Gastrocnemius medialis (tissue), 4 donors: ENCODE measurements at regions not wholly inside any gene's neighbourhood (a gene's known extent, or its start where the extent isn't known, plus 50 kb on each side); places are given as distances from the start of the nearest gene placed in this dataset.

Experiments
- ATAC-seq, 2 donors: fragments of 150-250 bp; one replicate each; pipeline ENCODE4 v1.9.1; 2016
- DNase-seq, 2 donors: peaks; one replicate each; pipeline ENCODE4 v3.0.0-alpha.2; 2019
- H3K27ac ChIP-seq, 4 donors: fragments of 200-600 bp; sonication (generic); 1 replicate in 1 of 4; 2 replicates in 3 of 4; pipeline ENCODE4 v1.5.1; 2016 to 2018; ENCODE audit warnings: mild to moderate bottlenecking in 2 of 4, moderate library complexity in 1 of 4
- H3K27me3 ChIP-seq, 3 donors: fragments of 200-600 bp; sonication (generic) in 2 of 3; 1 replicate in 1 of 3; 2 replicates in 2 of 3; pipeline versions ENCODE4 v1.5.1 to v1.6.0; 2016 to 2019; ENCODE audit warnings: mild to moderate bottlenecking in 1 of 3, moderate library complexity in 1 of 3
- H3K36me3 ChIP-seq, 2 donors: fragments of 200-600 bp; sonication (generic) in 1 of 2; one replicate each; pipeline ENCODE4 v1.5.1; 2017 to 2018
- H3K4me1 ChIP-seq, 2 donors: fragments of 200-600 bp; sonication (generic) in 1 of 2; one replicate each; pipeline ENCODE4 v1.5.1; 2016 to 2017; ENCODE audit warnings: mild to moderate bottlenecking in 2 of 2
- H3K4me3 ChIP-seq, 4 donors: fragments of 200-600 bp; sonication (generic) in 3 of 4; 1 replicate in 1 of 4; 2 replicates in 3 of 4; pipeline ENCODE4 v1.5.1; 2016 to 2019; ENCODE audit warnings: mild to moderate bottlenecking in 2 of 4
- H3K9me3 ChIP-seq, 3 donors: fragments of 200-600 bp; sonication (generic) in 2 of 3; 1 replicate in 1 of 3; 2 replicates in 2 of 3; pipeline ENCODE4 v1.5.1; 2016 to 2019
- POLR2A ChIP-seq, 2 donors: fragments of 450-650 bp; IDR thresholded peaks; one replicate each; pipeline ENCODE4 v1.6.1; 2017; ENCODE audit warnings: antibody characterized with exemption in 2 of 2, mild to moderate bottlenecking in 2 of 2, moderate library complexity in 2 of 2
- in situ Hi-C, 4 donors: fragments of 200-750 bp; cut with MboI; loops; one replicate each; pipeline versions ENCODE4 v1.15.0 to v1.8.0; 2017; ENCODE audit warnings: low sequenced_read_pairs in 4 of 4
- intact Hi-C: fragments of 100-400 bp; cut with DNase I; formaldehyde crosslinking; loops from one replicate; pipeline ENCODE4 v1.15.1; 2023; ENCODE audit warnings: low total_unique reads
- TF ChIP-seq, protein P1 (sequence below), 5 experiments: fragments of 450-650 bp in 3 of 5; fragments of 200-600 bp in 2 of 5; sonication (generic) in 2 of 5; IDR thresholded peaks in 4 of 5; conservative IDR thresholded peaks in 1 of 5; 1 replicate in 4 of 5; 2 replicates in 1 of 5; pipeline ENCODE4 v1.5.1; 2016 to 2019; ENCODE audit warnings: antibody characterized with exemption in 5 of 5, mild to moderate bottlenecking in 3 of 5, moderate library complexity in 3 of 5

DNA sequence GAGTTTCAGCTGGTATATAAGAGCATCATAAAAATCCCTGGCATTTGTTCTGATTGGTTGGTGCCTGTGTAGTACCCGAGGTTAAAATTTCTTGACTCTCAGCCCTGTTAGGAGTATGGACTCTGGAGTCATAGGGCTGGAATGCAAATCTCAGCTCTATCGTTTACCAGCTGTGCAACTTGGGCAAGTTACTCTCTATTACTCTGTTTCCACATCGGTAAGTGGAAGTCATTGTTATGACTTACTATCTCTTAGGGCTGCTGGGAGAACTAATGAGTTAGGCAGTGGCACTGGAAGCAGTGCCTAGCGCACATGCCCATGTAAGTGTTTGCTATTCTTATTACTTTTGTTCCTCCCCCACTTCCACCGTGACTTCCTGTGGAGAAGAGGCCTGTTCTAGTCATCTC, 141.6 kb downstream of the BOD1 start:
- Histone ChIP-seq H3K4me3 (no peak overlapping the region), H3K4me1 (peaks cover 20 to 27% of the 10 kb centered on the region in 2 donors), H3K27me3 (no peaks in the 10 kb centered on the region), H3K27ac (peak overlapping the region in 3 of 4 donors; percentile 38 to 77 (median 43)), H3K36me3 (no peaks in the 10 kb centered on the region), H3K9me3 (no peaks in the 10 kb centered on the region)
- in situ Hi-C loops, result loop anchor here in 1 of 4 donors (25.0 kb wide), 1 partner anchor 287 kb away; no protein-coding TSS in a partner anchor
- intact Hi-C loops, result no loop called here
- TF ChIP-seq, protein P1, sequence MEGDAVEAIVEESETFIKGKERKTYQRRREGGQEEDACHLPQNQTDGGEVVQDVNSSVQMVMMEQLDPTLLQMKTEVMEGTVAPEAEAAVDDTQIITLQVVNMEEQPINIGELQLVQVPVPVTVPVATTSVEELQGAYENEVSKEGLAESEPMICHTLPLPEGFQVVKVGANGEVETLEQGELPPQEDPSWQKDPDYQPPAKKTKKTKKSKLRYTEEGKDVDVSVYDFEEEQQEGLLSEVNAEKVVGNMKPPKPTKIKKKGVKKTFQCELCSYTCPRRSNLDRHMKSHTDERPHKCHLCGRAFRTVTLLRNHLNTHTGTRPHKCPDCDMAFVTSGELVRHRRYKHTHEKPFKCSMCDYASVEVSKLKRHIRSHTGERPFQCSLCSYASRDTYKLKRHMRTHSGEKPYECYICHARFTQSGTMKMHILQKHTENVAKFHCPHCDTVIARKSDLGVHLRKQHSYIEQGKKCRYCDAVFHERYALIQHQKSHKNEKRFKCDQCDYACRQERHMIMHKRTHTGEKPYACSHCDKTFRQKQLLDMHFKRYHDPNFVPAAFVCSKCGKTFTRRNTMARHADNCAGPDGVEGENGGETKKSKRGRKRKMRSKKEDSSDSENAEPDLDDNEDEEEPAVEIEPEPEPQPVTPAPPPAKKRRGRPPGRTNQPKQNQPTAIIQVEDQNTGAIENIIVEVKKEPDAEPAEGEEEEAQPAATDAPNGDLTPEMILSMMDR (IDR thresholded peaks at IDR 0.05 in 4 of 5, conservative IDR thresholded peaks at IDR 0.05 in 1 of 5), result no peak
- no peak for TF ChIP-seq POLR2A (IDR thresholded peaks at IDR 0.05)
- DNase-seq (no peak), ATAC-seq (no peak)

DNA sequence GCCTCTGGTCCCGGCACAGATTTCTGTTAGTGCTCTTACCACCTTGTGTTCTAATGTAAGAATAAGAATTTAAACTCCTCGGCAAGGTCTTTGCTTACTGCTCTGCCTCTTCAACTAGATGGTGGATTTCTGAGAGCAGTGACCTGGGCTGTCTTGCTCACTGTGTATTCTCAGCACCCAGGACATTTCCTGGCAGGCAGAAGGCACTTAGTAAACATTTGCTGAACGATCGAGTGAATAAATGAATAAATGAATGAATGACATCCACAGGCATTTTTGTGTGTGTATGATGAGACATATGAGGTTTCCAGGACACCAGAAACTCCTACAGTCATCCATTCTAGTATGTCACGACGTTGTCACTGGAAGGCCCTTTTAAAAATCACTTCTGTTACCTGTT, 143.2 kb downstream of the BOD1 start:
- in situ Hi-C loops (loop anchor here in 1 of 4 donors (25.0 kb wide), 1 partner anchor 289 kb away; no protein-coding TSS in a partner anchor), intact Hi-C loops (loop anchor here (2.0 kb wide), 1 partner anchor 24 kb away; no protein-coding TSS in a partner anchor)
- TF ChIP-seq, protein P1 (IDR thresholded peaks at IDR 0.05 in 4 of 5, conservative IDR thresholded peaks at IDR 0.05 in 1 of 5), result no peak
- TF ChIP-seq POLR2A (IDR thresholded peaks at IDR 0.05), result no peak
- Histone ChIP-seq H3K4me1 (peaks cover 33 to 41% of the 10 kb centered on the region in 2 donors), H3K4me3 (no peak overlapping the region), H3K36me3 (no peaks in the 10 kb centered on the region), H3K27me3 (no peaks in the 10 kb centered on the region), H3K27ac (peak overlapping the region; percentile 77 to 92 (median 82)), H3K9me3 (no peaks in the 10 kb centered on the region)
- ATAC-seq (no peak), DNase-seq (no peak)

DNA sequence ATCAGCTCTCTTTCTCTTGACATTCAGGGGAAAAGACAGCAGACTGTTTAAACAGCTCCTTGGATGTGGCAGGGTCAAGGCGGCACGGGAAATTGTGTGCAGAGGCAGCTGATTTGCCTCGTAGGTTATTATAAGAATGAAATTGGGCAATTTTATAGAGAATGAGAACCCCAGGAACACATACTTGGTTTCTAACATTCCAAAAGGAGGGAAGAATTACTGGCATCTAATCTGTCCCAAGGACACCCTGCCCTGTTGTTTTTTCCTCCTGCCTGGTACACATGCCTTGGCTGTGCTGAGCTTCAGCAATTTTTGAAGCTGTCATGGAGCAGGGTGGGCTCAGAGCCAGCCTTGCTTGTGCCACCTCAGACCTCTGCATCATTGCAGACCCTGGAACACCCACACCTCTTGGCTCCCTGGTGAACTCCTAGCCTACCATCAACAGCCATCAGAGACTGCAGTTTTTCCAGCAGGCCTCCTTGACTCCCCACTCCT, 143.6 kb downstream of the BOD1 start:
- H3K4me3 ChIP-seq, result no peak overlapping the region
- H3K9me3 ChIP-seq, result no peaks in the 10 kb centered on the region
- peak in 1 of 2 donors; percentile 47 for DNase-seq
- no peaks in the 10 kb centered on the region for H3K36me3 ChIP-seq
- ATAC-seq, result peak; percentile 20 to 23
- H3K4me1 ChIP-seq, result peaks cover 36 to 45% of the 10 kb centered on the region in 2 donors
- TF ChIP-seq, protein P1 (IDR thresholded peaks at IDR 0.05 in 4 of 5, conservative IDR thresholded peaks at IDR 0.05 in 1 of 5), result no peak
- TF ChIP-seq POLR2A (IDR thresholded peaks at IDR 0.05), result no peak
- H3K27ac ChIP-seq, result peak overlapping the region; percentile 77 to 92 (median 82)
- intact Hi-C loops, result loop anchor here (2.0 kb wide), 1 partner anchor 24 kb away; no protein-coding TSS in a partner anchor
- H3K27me3 ChIP-seq, result no peaks in the 10 kb centered on the region
- in situ Hi-C loops, result loop anchor here in 1 of 4 donors (25.0 kb wide), 1 partner anchor 289 kb away; no protein-coding TSS in a partner anchor

DNA sequence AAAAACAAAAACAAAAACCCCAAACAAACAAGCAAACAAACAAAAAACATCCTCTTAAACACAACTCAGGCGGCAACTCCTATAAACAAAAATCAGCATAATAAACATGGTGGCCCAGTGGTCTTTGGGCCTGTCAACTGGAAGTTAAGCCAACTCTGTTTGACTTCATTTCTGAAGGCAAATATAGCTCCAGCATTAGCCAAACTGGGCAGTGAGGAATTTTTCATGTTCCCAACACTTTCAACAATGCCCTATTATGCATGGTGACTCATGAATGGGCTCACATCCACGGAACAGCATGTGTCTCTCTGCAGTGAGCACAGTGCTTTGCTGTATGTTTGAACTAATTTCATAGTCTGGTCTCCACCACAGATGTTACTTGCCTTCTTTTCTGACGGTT, 143.9 kb upstream of the STC2 start:
- Histone ChIP-seq H3K27me3 (no peaks in the 10 kb centered on the region), H3K9me3 (no peaks in the 10 kb centered on the region), H3K27ac (peak overlapping the region; percentile 77 to 92 (median 82)), H3K4me3 (no peak overlapping the region), H3K4me1 (peaks cover 36 to 45% of the 10 kb centered on the region in 2 donors), H3K36me3 (no peaks in the 10 kb centered on the region)
- intact Hi-C loops (loop anchor here (2.0 kb wide), 1 partner anchor 25 kb away; no protein-coding TSS in a partner anchor), in situ Hi-C loops (loop anchor here in 1 of 4 donors (25.0 kb wide), 1 partner anchor 290 kb away; no protein-coding TSS in a partner anchor)
- peak; percentile 75 to 84 for ATAC-seq
- peak in 1 of 2 donors; percentile 22 for TF ChIP-seq POLR2A (IDR thresholded peaks at IDR 0.05)
- TF ChIP-seq, protein P1 (IDR thresholded peaks at IDR 0.05 in 4 of 5, conservative IDR thresholded peaks at IDR 0.05 in 1 of 5), result no peak
- DNase-seq, result peak; percentile 81
